SK-N-SH treated with all-trans-retinoic acid at 6 μM for 48 hours (cell line): ENCODE measurements at regions not wholly inside any gene's neighbourhood (a gene's known extent, or its start where the extent isn't known, plus 50 kb on each side); places are given as distances from the start of the nearest gene placed in this dataset.

Experiments
- ARNTL ChIP-seq: fragments of 450-650 bp; formaldehyde crosslinking; IDR thresholded peaks from 2 replicates; pipeline ENCODE4 v1.5.0; 2020; ENCODE audit warnings: low read depth, mild to moderate bottlenecking, moderate library complexity, borderline replicate concordance
- CREB5 ChIP-seq: fragments of 250-450 bp; sonication (Bioruptor Pico); IDR thresholded peaks from 2 replicates; pipeline ENCODE4 v1.5.1; 2020; ENCODE audit warnings: low read depth, mild to moderate bottlenecking, moderate library complexity
- GLIS3 ChIP-seq: fragments of 250-450 bp; sonication (Bioruptor Pico); IDR thresholded peaks from 2 replicates; pipeline ENCODE4 v1.5.0; 2020; ENCODE audit warnings: mild to moderate bottlenecking, moderate library complexity
- ISL1 ChIP-seq: fragments of 250-450 bp; sonication (Bioruptor Pico); IDR thresholded peaks from 2 replicates; pipeline ENCODE4 v2.1.2; 2022; ENCODE audit warnings: mild to moderate bottlenecking, moderate library complexity
- SNAI2 ChIP-seq: fragments of 250-450 bp; sonication (Bioruptor Pico); IDR thresholded peaks from 2 replicates; pipeline ENCODE4 v1.5.0; 2020; ENCODE audit warnings: mild to moderate bottlenecking, moderate library complexity
- TOX ChIP-seq: fragments of 250-450 bp; sonication (Bioruptor Pico); IDR thresholded peaks from 2 replicates; pipeline ENCODE4 v1.8.0; 2021; ENCODE audit warnings: mild to moderate bottlenecking, moderate library complexity, borderline replicate concordance
- ZC3H10 ChIP-seq: fragments of 250-450 bp; sonication (Bioruptor Pico); IDR thresholded peaks from 2 replicates; pipeline ENCODE4 v1.5.1; 2021; ENCODE audit warnings: mild to moderate bottlenecking, moderate library complexity
- ZFP30 ChIP-seq: fragments of 450-650 bp; formaldehyde crosslinking; IDR thresholded peaks from 2 replicates; pipeline ENCODE4 v1.5.0; 2022; ENCODE audit warnings: mild to moderate bottlenecking, moderate library complexity
- ZNF565 ChIP-seq: fragments of 450-650 bp; formaldehyde crosslinking; conservative IDR thresholded peaks from 2 replicates; pipeline ENCODE4 v1.5.0; 2020; ENCODE audit warnings: low read depth, mild to moderate bottlenecking, moderate library complexity
- TF ChIP-seq, protein P1 (sequence below): fragments of 250-450 bp; sonication (Bioruptor Pico); IDR thresholded peaks from 2 replicates; pipeline ENCODE4 v1.8.0; 2020; ENCODE audit warnings: mild to moderate bottlenecking, moderate library complexity, borderline replicate concordance
- TF ChIP-seq, protein P2 (sequence below): fragments of 250-450 bp; sonication (Bioruptor Pico); IDR thresholded peaks from 2 replicates; pipeline ENCODE4 v1.5.1; 2021; ENCODE audit warnings: mild to moderate bottlenecking, moderate library complexity

- TF ChIP-seq ZC3H10 (no peak), ZFP30 (no peak), GLIS3 (no peak), ZNF565 (CRISPR knock-in tag) (no peak), ISL1 (CRISPR knock-in tag) (no peak), CREB5 (CRISPR knock-in tag) (no peak), SNAI2 (CRISPR knock-in tag) (no peak), ARNTL (CRISPR knock-in tag) (no peak), TOX (no peak)
- TF ChIP-seq, protein P1, sequence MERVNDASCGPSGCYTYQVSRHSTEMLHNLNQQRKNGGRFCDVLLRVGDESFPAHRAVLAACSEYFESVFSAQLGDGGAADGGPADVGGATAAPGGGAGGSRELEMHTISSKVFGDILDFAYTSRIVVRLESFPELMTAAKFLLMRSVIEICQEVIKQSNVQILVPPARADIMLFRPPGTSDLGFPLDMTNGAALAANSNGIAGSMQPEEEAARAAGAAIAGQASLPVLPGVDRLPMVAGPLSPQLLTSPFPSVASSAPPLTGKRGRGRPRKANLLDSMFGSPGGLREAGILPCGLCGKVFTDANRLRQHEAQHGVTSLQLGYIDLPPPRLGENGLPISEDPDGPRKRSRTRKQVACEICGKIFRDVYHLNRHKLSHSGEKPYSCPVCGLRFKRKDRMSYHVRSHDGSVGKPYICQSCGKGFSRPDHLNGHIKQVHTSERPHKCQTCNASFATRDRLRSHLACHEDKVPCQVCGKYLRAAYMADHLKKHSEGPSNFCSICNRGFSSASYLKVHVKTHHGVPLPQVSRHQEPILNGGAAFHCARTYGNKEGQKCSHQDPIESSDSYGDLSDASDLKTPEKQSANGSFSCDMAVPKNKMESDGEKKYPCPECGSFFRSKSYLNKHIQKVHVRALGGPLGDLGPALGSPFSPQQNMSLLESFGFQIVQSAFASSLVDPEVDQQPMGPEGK (CRISPR knock-in tag): no peak
- TF ChIP-seq, protein P2, sequence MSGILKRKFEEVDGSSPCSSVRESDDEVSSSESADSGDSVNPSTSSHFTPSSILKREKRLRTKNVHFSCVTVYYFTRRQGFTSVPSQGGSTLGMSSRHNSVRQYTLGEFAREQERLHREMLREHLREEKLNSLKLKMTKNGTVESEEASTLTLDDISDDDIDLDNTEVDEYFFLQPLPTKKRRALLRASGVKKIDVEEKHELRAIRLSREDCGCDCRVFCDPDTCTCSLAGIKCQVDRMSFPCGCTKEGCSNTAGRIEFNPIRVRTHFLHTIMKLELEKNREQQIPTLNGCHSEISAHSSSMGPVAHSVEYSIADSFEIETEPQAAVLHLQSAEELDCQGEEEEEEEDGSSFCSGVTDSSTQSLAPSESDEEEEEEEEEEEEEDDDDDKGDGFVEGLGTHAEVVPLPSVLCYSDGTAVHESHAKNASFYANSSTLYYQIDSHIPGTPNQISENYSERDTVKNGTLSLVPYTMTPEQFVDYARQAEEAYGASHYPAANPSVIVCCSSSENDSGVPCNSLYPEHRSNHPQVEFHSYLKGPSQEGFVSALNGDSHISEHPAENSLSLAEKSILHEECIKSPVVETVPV (CRISPR knock-in tag): no peak
Measured at GRCh38 chr2:81767187-81767912, 1462.8 kb upstream of the LRRTM1 start.
